ENCODE measurements at regions not wholly inside any gene's neighbourhood (a gene's known extent, or its start where the extent isn't known, plus 50 kb on each side); places are given as distances from the start of the nearest gene placed in this dataset.

- TF ChIP-seq, protein P1, sequence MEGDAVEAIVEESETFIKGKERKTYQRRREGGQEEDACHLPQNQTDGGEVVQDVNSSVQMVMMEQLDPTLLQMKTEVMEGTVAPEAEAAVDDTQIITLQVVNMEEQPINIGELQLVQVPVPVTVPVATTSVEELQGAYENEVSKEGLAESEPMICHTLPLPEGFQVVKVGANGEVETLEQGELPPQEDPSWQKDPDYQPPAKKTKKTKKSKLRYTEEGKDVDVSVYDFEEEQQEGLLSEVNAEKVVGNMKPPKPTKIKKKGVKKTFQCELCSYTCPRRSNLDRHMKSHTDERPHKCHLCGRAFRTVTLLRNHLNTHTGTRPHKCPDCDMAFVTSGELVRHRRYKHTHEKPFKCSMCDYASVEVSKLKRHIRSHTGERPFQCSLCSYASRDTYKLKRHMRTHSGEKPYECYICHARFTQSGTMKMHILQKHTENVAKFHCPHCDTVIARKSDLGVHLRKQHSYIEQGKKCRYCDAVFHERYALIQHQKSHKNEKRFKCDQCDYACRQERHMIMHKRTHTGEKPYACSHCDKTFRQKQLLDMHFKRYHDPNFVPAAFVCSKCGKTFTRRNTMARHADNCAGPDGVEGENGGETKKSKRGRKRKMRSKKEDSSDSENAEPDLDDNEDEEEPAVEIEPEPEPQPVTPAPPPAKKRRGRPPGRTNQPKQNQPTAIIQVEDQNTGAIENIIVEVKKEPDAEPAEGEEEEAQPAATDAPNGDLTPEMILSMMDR (IDR thresholded peaks at IDR 0.05; ENCODE audit: low read length, missing control alignments) = no peak
- H3K4me3 ChIP-seq (replicated peaks; ENCODE audit: low read depth, low read length) = no peak overlapping the region
Measured at GRCh38 chr14:71672596-71672995, 259.6 kb upstream of the RGS6 start.

DNA sequence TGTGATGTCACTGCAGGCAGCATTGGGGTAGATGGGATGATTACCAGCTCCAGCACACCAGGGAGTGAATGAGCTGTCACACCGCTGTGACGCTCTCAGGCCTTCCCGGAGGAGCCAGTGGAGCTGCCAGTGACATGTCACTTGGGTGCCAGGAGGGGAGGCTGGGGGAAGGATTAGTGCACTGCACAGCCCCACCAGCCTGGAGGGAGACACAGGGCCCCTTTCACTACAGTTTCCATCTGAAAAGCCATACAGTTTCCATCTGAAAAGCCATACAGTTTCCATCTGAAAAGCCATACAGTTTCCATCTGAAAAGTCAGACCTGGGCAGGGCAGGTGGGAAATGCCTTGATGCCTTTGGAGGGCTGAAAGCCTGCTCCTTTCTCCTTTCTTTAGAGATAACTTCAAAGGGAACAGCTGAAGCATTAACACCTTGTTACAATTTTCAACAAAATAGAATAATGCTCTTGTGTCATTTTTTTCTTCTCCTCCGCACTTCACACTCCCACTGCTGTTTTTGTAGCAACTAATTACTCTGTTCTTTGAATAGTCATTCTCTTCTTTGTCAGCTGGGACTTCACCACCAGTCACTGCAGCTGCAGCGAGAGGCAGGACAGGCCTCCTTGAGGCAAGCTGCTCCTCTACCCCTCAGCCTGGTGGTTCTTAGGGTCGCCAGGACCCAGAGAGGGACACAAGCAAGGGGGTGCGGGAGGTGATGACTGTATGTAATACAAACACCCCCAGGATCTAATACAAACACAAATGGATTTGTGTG is 256.9 kb upstream of the RGS6 start:
- DNase-seq (ENCODE audit: low read depth) = no peak
- TF ChIP-seq, protein P1 (IDR thresholded peaks at IDR 0.05; ENCODE audit: low read length, missing control alignments) = no peak

More at GRCh38 chr14:71672596-71672995, 259.6 kb upstream of the RGS6 start:
- DNase-seq (ENCODE audit: low read depth) = no peak

DNA sequence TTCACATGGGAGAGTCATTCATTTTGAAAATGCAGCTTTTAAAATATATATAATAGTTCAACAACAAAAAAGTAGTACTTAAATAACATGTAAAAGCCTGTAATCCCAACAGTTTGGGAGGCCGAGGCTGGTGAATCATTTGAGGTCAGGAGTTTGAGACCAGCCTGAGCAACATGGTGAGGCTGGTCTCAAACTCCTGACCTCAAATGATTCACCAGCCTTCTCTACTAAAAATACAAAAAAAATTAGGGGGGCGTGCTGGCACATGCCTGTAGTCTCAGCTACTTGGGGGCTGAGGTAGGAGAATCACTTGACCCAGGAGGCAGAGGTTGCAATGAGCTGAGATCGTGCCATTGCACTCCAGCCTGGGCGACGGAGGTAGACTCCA is 256.3 kb upstream of the RGS6 start:
- no peak overlapping the region for H3K4me3 ChIP-seq (replicated peaks; ENCODE audit: low read depth, low read length)
- DNase-seq (ENCODE audit: low read depth) = no peak
- TF ChIP-seq, protein P1 (IDR thresholded peaks at IDR 0.05; ENCODE audit: low read length, missing control alignments) = no peak

More for the DNA sequence above, 256.9 kb upstream of the RGS6 start:
- no peak overlapping the region for H3K4me3 ChIP-seq (replicated peaks; ENCODE audit: low read depth, low read length)

DNA sequence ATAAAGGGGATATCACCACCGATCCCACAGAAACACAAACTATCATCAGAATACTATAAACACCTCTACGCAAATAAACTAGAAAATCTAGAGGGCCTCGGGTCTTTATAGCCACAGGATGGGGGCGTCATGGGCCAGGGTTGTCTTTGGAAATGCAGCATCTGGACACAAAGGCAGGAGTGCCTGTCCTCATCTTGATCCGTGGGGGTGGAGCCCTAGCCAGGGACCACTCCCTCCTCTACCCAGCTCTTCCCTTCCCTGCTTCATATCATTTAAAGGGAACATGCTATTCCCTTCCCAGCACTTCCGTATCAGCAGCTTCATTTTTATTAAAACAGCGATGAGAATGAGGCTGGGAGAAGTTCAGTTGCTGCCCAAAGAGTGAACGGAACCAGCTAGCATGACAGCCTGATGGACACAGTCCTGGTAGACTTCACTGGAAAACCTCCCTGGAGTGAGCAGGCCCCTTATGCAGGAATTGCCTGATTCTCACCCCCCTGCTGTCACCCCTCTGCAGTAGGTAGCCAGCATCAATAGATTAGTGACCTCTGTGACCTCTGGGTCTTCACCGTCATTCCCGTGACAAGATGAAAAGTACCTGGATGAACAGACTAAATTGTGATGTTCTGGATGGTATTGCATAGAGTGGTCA is 251.4 kb upstream of the RGS6 start:
- TF ChIP-seq, protein P1 (IDR thresholded peaks at IDR 0.05; ENCODE audit: low read length, missing control alignments) = no peak
- no peak for DNase-seq (ENCODE audit: low read depth)
- no peak overlapping the region for H3K4me3 ChIP-seq (replicated peaks; ENCODE audit: low read depth, low read length)

DNA sequence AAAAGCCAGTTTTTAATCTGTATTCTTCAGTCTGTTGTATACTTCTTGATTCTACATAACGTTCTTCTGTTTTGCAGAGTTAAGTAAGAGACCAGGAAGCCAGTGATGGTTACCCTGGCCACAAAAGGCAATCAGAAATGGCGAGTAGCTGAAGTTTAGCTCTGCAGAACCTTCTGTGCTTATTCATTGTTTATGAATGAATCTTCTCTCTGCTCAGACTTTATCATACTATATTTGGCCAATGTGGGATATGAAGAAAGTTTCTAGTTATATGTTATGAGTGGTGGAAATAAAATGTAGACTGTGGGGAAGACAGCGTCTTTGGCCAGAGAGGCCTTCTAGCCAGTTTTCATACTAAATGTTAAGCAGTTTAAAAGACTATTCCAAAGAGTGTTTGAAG is 249.9 kb upstream of the RGS6 start:
- DNase-seq (ENCODE audit: low read depth) = no peak
- H3K4me3 ChIP-seq (replicated peaks; ENCODE audit: low read depth, low read length) = no peak overlapping the region
- TF ChIP-seq, protein P1 (IDR thresholded peaks at IDR 0.05; ENCODE audit: low read length, missing control alignments) = no peak

DNA sequence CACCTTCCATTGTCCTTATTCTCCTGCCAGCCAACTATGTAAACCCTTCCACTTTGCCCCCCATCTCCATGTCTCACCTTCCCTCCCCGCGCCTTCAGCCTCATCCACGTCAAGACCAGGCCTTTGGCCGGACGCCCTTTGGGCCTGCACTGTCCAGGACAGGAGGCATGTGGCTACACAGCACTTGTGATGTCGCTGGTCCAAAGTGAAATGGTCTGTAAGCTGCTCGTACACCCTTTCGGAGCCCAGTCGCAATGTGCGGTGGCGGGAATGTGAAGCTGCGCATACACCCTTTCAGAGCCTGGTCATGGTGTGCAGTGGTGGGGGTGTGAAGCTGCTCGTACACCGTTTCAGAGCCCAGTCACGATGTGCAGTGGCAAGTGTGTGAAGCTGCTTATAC is 247.9 kb upstream of the RGS6 start:
- TF ChIP-seq, protein P1 (IDR thresholded peaks at IDR 0.05; ENCODE audit: low read length, missing control alignments) = no peak
- DNase-seq (ENCODE audit: low read depth) = no peak
- H3K4me3 ChIP-seq (replicated peaks; ENCODE audit: low read depth, low read length) = no peak overlapping the region

Data from fibroblast of pulmonary artery (primary cell).